MM.1S (cell line): ENCODE measurements at regions not wholly inside any gene's neighbourhood (a gene's known extent, or its start where the extent isn't known, plus 50 kb on each side); places are given as distances from the start of the nearest gene placed in this dataset.

Experiments
- DNase-seq: peaks from one replicate; pipeline ENCODE4 v3.0.0-alpha.2; 2015
- H2AFZ ChIP-seq: fragments of 300-600 bp; sonication (generic); 2 replicates; pipeline ENCODE4 v1.6.0; 2016; ENCODE audit warnings: antibody characterized with exemption, low read length
- H3F3A ChIP-seq: fragments of 300-600 bp; sonication (generic); 2 replicates; pipeline ENCODE4 v1.6.1; 2016; ENCODE audit warnings: mild to moderate bottlenecking, antibody characterized with exemption, low read length, moderate library complexity, mixed read lengths; ENCODE audit not compliant: insufficient read depth
- H3K27ac ChIP-seq: fragments of 300-600 bp; sonication (generic); 2 replicates; pipeline ENCODE4 v1.5.1; 2016; ENCODE audit warnings: mild to moderate bottlenecking, low read length
- H3K27me3 ChIP-seq: fragments of 300-600 bp; sonication (generic); replicated peaks from 2 replicates; pipeline ENCODE4 v1.6.0; 2016; ENCODE audit warnings: low read length; ENCODE audit not compliant: insufficient read depth
- H3K36me3 ChIP-seq: fragments of 300-600 bp; sonication (generic); replicated peaks from 2 replicates; pipeline ENCODE4 v1.6.1; 2016; ENCODE audit warnings: mild to moderate bottlenecking, low read length, mixed read lengths; ENCODE audit not compliant: insufficient read depth
- H3K4me1 ChIP-seq: fragments of 300-600 bp; sonication (generic); 2 replicates; pipeline ENCODE4 v1.6.1; 2016; ENCODE audit warnings: low read length, mixed read lengths
- H3K4me2 ChIP-seq: fragments of 300-600 bp; sonication (generic); 2 replicates; pipeline ENCODE4 v1.6.0; 2016; ENCODE audit warnings: low read depth, low read length
- H3K4me3 ChIP-seq: fragments of 300-600 bp; sonication (generic); 2 replicates; pipeline ENCODE4 v1.5.1; 2016; ENCODE audit warnings: low read length, mixed read lengths
- H3K79me2 ChIP-seq: fragments of 300-600 bp; sonication (generic); 2 replicates; pipeline ENCODE4 v1.6.1; 2016; ENCODE audit warnings: mixed run types, low read length, mixed read lengths
- H3K9ac ChIP-seq: fragments of 300-600 bp; sonication (generic); 2 replicates; pipeline ENCODE4 v1.6.1; 2016; ENCODE audit warnings: low read length, mixed read lengths
- H3K9me2 ChIP-seq: fragments of 300-600 bp; sonication (generic); replicated peaks from 2 replicates; pipeline ENCODE4 v1.6.1; 2016; ENCODE audit warnings: mild to moderate bottlenecking, low read length, mixed read lengths; ENCODE audit not compliant: insufficient read depth
- H3K9me3 ChIP-seq: fragments of 300-600 bp; sonication (generic); replicated peaks from 2 replicates; pipeline ENCODE4 v1.6.1; 2016; ENCODE audit warnings: mild to moderate bottlenecking, low read length, mixed read lengths; ENCODE audit not compliant: insufficient read depth
- H4K20me1 ChIP-seq: fragments of 300-600 bp; sonication (generic); 2 replicates; pipeline ENCODE4 v1.6.1; 2016; ENCODE audit warnings: mild to moderate bottlenecking, low read length, moderate library complexity, mixed read lengths; ENCODE audit not compliant: insufficient read depth
- CTCF ChIP-seq: fragments of 300-600 bp; sonication (generic); IDR thresholded peaks from 2 replicates; pipeline ENCODE4 v1.5.1; 2016; ENCODE audit warnings: antibody characterized with exemption, low read length, mixed read lengths
- EZH2 ChIP-seq: fragments of 300-600 bp; sonication (generic); optimal IDR thresholded peaks from 2 replicates; pipeline ENCODE3; 2017; ENCODE audit warnings: low read depth, mild to moderate bottlenecking, antibody characterized with exemption, low read length, mixed read lengths
- EZH2phosphoT487 ChIP-seq: fragments of 300-600 bp; sonication (generic); IDR thresholded peaks from 2 replicates; pipeline ENCODE4 v1.6.1; 2018; ENCODE audit warnings: antibody characterized with exemption, low read length

GRCh38 chr11:79920480-79920879, 479.6 kb upstream of the TENM4 start:
- H3K27me3 ChIP-seq = no peaks in the 10 kb centered on the region
- peaks cover 2% of the 10 kb centered on the region; the same call in 1 of the 2 replicates for H3F3A ChIP-seq
- H3K9me2 ChIP-seq = no peaks in the 10 kb centered on the region
- H3K4me3 ChIP-seq = no peak overlapping the region
- H2AFZ ChIP-seq = no peak overlapping the region
- H3K9ac ChIP-seq = no peak overlapping the region
- no peak overlapping the region for H3K4me2 ChIP-seq
- H3K79me2 ChIP-seq = no peaks in the 10 kb centered on the region
- peaks cover 8% of the 10 kb centered on the region; the same call in 1 of the 2 replicates for H3K4me1 ChIP-seq
- no peaks in the 10 kb centered on the region for H3K36me3 ChIP-seq
- no peaks in the 10 kb centered on the region for H3K9me3 ChIP-seq
- H3K27ac ChIP-seq = no peak overlapping the region
- H4K20me1 ChIP-seq = no peaks in the 10 kb centered on the region
- TF ChIP-seq EZH2 (no peak), CTCF (no peak), EZH2phosphoT487 (no peak)
- no peak for DNase-seq

- no peak for TF ChIP-seq CTCF
- no peak for TF ChIP-seq EZH2
- TF ChIP-seq EZH2phosphoT487 = no peak
- no peaks in the 10 kb centered on the region for H3K36me3 ChIP-seq
- no peak overlapping the region for H2AFZ ChIP-seq
- H3F3A ChIP-seq = no peaks in the 10 kb centered on the region
- no peaks in the 10 kb centered on the region for H3K79me2 ChIP-seq
- H3K9me2 ChIP-seq = no peaks in the 10 kb centered on the region
- H3K4me2 ChIP-seq = no peak overlapping the region
- H3K9me3 ChIP-seq = no peaks in the 10 kb centered on the region
- no peak overlapping the region for H3K27ac ChIP-seq
- H3K9ac ChIP-seq = no peak overlapping the region
- no peaks in the 10 kb centered on the region for H3K27me3 ChIP-seq
- H3K4me3 ChIP-seq = no peak overlapping the region
- H4K20me1 ChIP-seq = no peaks in the 10 kb centered on the region
- H3K4me1 ChIP-seq = peaks cover under 1% of the 10 kb centered on the region; the same call in 1 of the 2 replicates
- no peak for DNase-seq
These were observed 478.5 kb upstream of the TENM4 start for GRCh38 chr11:79919350-79919749.

- H3K9ac ChIP-seq = no peak overlapping the region
- H3K9me3 ChIP-seq = no peaks in the 10 kb centered on the region
- DNase-seq = no peak
- H3K27ac ChIP-seq = no peak overlapping the region
- no peaks in the 10 kb centered on the region for H3K36me3 ChIP-seq
- no peaks in the 10 kb centered on the region for H3K4me1 ChIP-seq
- H3F3A ChIP-seq = no peaks in the 10 kb centered on the region
- H3K4me3 ChIP-seq = no peak overlapping the region
- no peaks in the 10 kb centered on the region for H4K20me1 ChIP-seq
- H3K4me2 ChIP-seq = no peak overlapping the region
- no peak overlapping the region for H2AFZ ChIP-seq
- H3K9me2 ChIP-seq = no peaks in the 10 kb centered on the region
- TF ChIP-seq CTCF (no peak), EZH2phosphoT487 (no peak), EZH2 (no peak)
- H3K79me2 ChIP-seq = no peaks in the 10 kb centered on the region
- no peaks in the 10 kb centered on the region for H3K27me3 ChIP-seq
These were observed 478.0 kb upstream of the TENM4 start for GRCh38 chr11:79918846-79919245.
